ENCODE measurements at regions not wholly inside any gene's neighbourhood (a gene's known extent, or its start where the extent isn't known, plus 50 kb on each side); places are given as distances from the start of the nearest gene placed in this dataset.

DNA sequence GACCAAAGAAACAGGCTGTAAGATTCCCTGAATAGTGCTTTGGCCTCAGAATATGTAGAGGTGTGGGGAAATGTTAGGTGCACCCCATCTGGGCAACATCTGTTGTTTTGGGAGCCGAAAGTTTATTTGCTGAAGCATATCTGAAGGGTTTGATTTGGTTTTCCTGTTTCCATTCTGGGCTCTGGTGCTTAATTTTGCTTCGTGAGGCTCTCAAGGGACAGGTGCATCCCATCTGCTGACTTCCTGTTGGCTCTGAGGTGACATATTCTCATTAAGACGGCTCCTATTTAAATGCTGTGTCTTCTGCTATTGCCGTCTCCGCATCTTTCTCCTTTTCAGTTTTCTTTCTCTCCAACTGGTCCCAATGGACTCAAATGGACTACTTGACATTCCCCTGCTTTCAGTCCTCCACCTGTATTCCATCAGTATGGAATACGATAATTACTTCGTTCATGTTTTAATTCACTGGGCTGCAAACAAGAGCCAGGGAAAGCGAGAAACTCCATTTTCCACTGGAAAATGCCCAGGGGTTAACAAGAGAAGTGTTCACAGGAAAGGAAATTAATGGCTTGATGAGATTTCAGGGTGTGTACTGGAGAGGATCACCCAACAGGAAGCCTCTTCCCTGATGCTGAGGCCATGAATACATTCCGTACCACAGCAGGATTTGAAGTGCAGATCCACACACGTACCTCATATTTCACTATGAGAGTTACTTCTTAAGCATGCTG, 104.0 kb downstream of the MTX3 start:
- no peaks in the 10 kb centered on the region; the same call in 1 of the 2 replicates for H3K27me3 Mint-ChIP-seq (ENCODE audit: low read depth)
- H3K27ac Mint-ChIP-seq: no peak overlapping the region
- H3K27me3 ChIP-seq (ENCODE audit: insufficient read depth, low read length): no peaks in the 10 kb centered on the region
- H2AK5ac ChIP-seq (ENCODE audit: insufficient read length, low read length): no peak overlapping the region
- H3K27ac ChIP-seq (ENCODE audit: insufficient read length, low read depth, low read length): no peak overlapping the region
- no peaks in the 10 kb centered on the region for H3K23me2 ChIP-seq (ENCODE audit: insufficient read length, low read depth, low read length, poor library complexity, severe bottlenecking)
- H2BK20ac ChIP-seq (ENCODE audit: low read depth, low read length, poor library complexity, severe bottlenecking): no peak overlapping the region
- H2BK15ac ChIP-seq (ENCODE audit: low read depth, low read length): no peak overlapping the region
- no peak overlapping the region for H3K4me2 ChIP-seq (ENCODE audit: insufficient read depth, insufficient read length, low read length)
- peaks cover 6% of the 10 kb centered on the region for H3K9me3 ChIP-seq (ENCODE audit: control insufficient read depth, low read depth, low read length)
- H3K14ac ChIP-seq (ENCODE audit: insufficient read depth, low read length): no peak overlapping the region
- no peaks in the 10 kb centered on the region for H3K79me2 ChIP-seq (ENCODE audit: insufficient read depth, low read length)
- TF ChIP-seq, protein P1, sequence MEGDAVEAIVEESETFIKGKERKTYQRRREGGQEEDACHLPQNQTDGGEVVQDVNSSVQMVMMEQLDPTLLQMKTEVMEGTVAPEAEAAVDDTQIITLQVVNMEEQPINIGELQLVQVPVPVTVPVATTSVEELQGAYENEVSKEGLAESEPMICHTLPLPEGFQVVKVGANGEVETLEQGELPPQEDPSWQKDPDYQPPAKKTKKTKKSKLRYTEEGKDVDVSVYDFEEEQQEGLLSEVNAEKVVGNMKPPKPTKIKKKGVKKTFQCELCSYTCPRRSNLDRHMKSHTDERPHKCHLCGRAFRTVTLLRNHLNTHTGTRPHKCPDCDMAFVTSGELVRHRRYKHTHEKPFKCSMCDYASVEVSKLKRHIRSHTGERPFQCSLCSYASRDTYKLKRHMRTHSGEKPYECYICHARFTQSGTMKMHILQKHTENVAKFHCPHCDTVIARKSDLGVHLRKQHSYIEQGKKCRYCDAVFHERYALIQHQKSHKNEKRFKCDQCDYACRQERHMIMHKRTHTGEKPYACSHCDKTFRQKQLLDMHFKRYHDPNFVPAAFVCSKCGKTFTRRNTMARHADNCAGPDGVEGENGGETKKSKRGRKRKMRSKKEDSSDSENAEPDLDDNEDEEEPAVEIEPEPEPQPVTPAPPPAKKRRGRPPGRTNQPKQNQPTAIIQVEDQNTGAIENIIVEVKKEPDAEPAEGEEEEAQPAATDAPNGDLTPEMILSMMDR (conservative IDR thresholded peaks at IDR 0.05): no peak
- H3T11ph ChIP-seq (ENCODE audit: low read length): no peak overlapping the region
- H3K56ac ChIP-seq (ENCODE audit: insufficient read length, low read depth, low read length): no peak overlapping the region
- H2BK5ac ChIP-seq (ENCODE audit: insufficient read length, low read length): no peak overlapping the region
- H3K18ac ChIP-seq (ENCODE audit: insufficient read length, low read depth, low read length): no peak overlapping the region
- H3K9ac ChIP-seq (ENCODE audit: extremely low read depth, insufficient read length, low read length): no peak overlapping the region
- no CpG with 5 or more reads among the region's 10 CpGs for WGBS (ENCODE audit: extremely low coverage, insufficient read length, low lambda C conversion rate)
- H3K4me1 Mint-ChIP-seq: peaks cover 0 to 3% of the 10 kb centered on the region in 2 experiments; a peak in 2 of 4 replicates
- H2AFZ ChIP-seq (ENCODE audit: low read length): no peak overlapping the region
- no peaks in the 10 kb centered on the region for H4K20me1 ChIP-seq (ENCODE audit: control insufficient read depth, insufficient read depth, insufficient read length)
- H3K9me3 Mint-ChIP-seq: peaks cover 7 to 11% of the 10 kb centered on the region in 2 experiments; a peak in 4 of 5 replicates
- H3K79me1 ChIP-seq (ENCODE audit: insufficient read depth, low read depth, low read length, poor library complexity, severe bottlenecking): no peaks in the 10 kb centered on the region
- no peak overlapping the region for H2BK120ac ChIP-seq (ENCODE audit: low read depth, low read length, poor library complexity, severe bottlenecking)
- no peak overlapping the region for H3K4me3 Mint-ChIP-seq
- H3K4ac ChIP-seq (ENCODE audit: low read depth, low read length): no peak overlapping the region
- H3K4me1 ChIP-seq (ENCODE audit: insufficient read depth, low read length): no peaks in the 10 kb centered on the region
- H3K23ac ChIP-seq (ENCODE audit: insufficient read length, low read depth, low read length): no peak overlapping the region
- no peak overlapping the region for H2BK12ac ChIP-seq (ENCODE audit: insufficient read length, low read depth, low read length)
- no peak overlapping the region for H4K91ac ChIP-seq (ENCODE audit: insufficient read length, low read depth, low read length)
- no peak overlapping the region for H4K5ac ChIP-seq (ENCODE audit: insufficient read length, low read depth, low read length)
- H3K36me3 Mint-ChIP-seq (ENCODE audit: insufficient read depth in 1 of 3, low read depth in 3 of 3): peaks cover 0 to 6% (median 4%) of the 10 kb centered on the region in 3 experiments; a peak in 2 of 7 replicates
- H4K8ac ChIP-seq (replicated peaks; ENCODE audit: insufficient read length, low read depth, low read length): no peak overlapping the region
- no peak for DNase-seq
